ENCODE measurements at regions not wholly inside any gene's neighbourhood (a gene's known extent, or its start where the extent isn't known, plus 50 kb on each side); places are given as distances from the start of the nearest gene placed in this dataset.
"Not testable (repeated sequence)": the region's sequence is repeated elsewhere in the genome, so short reads cannot be mapped to it uniquely, and the experiment has no call there.

DNA sequence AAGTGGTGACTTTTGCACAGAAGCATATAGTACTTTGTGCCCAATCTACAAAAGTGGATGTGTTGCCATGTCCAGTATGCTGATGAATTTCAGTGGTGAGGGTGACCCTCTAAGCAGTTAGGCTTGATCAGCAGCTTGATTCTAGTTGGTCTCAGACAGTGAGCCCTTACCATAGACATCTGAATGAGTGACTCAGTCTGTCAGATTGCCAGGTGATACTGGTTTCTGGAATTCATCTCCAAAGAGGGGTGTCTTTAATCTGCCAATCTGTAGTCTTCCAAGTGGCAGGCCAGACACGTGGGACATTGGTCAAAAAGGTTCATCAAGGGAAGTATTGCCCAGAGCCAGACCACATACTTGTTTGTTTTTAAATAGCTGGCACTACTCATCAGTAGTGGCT lies 187.4 kb upstream of the SLC16A7 start:
- Histone ChIP-seq H3K36me3 (ENCODE audit: control insufficient read depth, insufficient read depth, low read length) (no peaks in the 10 kb centered on the region), H3K9me3 (ENCODE audit: control insufficient read depth, insufficient read depth, low read depth, low read length) (no peaks in the 10 kb centered on the region), H3K9ac (ENCODE audit: low read length) (no peak overlapping the region), H3K27me3 (ENCODE audit: control insufficient read depth, insufficient read depth, low read length) (no peaks in the 10 kb centered on the region), H3K27ac (ENCODE audit: low read depth, low read length) (no peak overlapping the region), H3K4me3 (ENCODE audit: low read depth, low read length) (no peak overlapping the region), H3K4me1 (ENCODE audit: control insufficient read depth, insufficient read depth, low read length) (peaks cover 4% of the 10 kb centered on the region; the same call in 1 of the 2 replicates)

DNA sequence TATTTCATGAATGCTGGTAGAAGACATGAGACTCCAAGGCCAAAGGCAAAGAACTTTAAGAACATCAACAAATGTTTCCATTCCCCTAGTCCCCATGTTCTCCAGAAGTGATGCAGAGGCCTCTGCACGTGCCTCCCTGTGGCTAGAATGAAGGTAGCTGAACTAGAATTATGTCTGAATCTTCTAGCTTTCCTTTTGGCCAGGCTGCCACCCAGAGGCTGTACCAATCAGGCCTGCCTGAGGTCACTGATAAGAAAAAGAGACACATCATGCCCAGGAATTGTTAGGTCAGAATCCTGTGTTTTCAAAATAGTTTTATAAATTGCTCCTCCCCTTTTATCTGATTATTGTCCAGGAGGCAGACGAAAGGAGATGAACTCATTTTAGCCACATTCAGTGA lies 188.0 kb upstream of the SLC16A7 start:
- H3K4me3 ChIP-seq (ENCODE audit: low read depth, low read length) = no peak overlapping the region
- H3K9me3 ChIP-seq (ENCODE audit: control insufficient read depth, insufficient read depth, low read depth, low read length) = no peaks in the 10 kb centered on the region
- H3K27ac ChIP-seq (ENCODE audit: low read depth, low read length) = no peak overlapping the region
- H3K27me3 ChIP-seq (ENCODE audit: control insufficient read depth, insufficient read depth, low read length) = no peaks in the 10 kb centered on the region
- peaks cover 4% of the 10 kb centered on the region; the same call in 1 of the 2 replicates for H3K4me1 ChIP-seq (ENCODE audit: control insufficient read depth, insufficient read depth, low read length)
- H3K9ac ChIP-seq (ENCODE audit: low read length) = no peak overlapping the region
- no peaks in the 10 kb centered on the region for H3K36me3 ChIP-seq (ENCODE audit: control insufficient read depth, insufficient read depth, low read length)

DNA sequence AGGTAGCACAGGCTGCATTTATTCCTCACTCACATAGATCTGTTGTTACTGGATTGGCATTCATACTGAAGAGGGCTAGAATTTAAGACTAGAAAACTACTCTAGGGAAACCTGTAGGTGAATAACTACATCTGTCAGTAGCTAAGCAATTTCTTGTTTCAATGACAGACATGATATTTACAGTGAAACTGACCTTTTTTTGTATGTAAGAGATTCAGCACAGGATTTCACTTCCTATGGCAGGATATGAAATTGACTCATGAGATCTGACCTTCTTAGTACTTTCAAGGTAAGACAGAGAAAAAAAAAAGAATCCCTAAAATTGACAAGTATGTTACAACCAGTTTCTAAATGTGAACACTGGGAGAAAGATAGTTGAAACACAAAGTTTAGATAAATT lies 189.8 kb upstream of the SLC16A7 start:
- Histone ChIP-seq H3K4me3 (ENCODE audit: low read depth, low read length) (no peak overlapping the region), H3K27ac (ENCODE audit: low read depth, low read length) (no peak overlapping the region), H3K4me1 (ENCODE audit: control insufficient read depth, insufficient read depth, low read length) (peaks cover 4% of the 10 kb centered on the region; the same call in 1 of the 2 replicates), H3K9ac (ENCODE audit: low read length) (no peak overlapping the region), H3K9me3 (ENCODE audit: control insufficient read depth, insufficient read depth, low read depth, low read length) (no peaks in the 10 kb centered on the region), H3K27me3 (ENCODE audit: control insufficient read depth, insufficient read depth, low read length) (no peaks in the 10 kb centered on the region), H3K36me3 (ENCODE audit: control insufficient read depth, insufficient read depth, low read length) (no peaks in the 10 kb centered on the region)

DNA sequence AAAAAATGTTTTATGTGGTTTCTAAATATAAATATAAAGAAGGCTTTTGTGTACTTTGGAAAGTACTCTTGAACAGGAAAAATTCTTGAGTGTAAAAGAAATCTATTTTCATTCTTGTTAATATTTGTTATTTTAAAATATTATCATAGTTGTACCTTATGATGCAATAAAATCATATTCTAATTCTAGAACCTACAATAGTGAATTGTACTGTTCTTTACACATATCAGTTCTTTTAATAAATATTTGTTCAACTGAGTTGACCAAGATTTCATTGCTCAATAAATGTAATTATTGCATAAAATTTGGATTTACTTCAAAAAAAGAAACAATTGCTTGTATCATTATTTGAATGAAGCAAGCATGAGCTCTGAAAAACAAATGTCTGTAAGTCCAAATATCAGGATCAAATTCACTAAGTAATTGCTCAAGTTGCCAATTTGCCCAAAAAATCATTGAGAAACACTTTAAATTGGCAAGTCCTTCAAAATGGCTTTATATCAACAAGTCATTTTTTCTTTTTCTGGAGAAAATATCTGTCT lies 191.6 kb upstream of the SLC16A7 start:
- peaks cover 4% of the 10 kb centered on the region; the same call in 1 of the 2 replicates for H3K4me1 ChIP-seq (ENCODE audit: control insufficient read depth, insufficient read depth, low read length)
- H3K27me3 ChIP-seq (ENCODE audit: control insufficient read depth, insufficient read depth, low read length) = no peaks in the 10 kb centered on the region
- H3K4me3 ChIP-seq (ENCODE audit: low read depth, low read length) = no peak overlapping the region
- no peak overlapping the region for H3K9ac ChIP-seq (ENCODE audit: low read length)
- H3K9me3 ChIP-seq (ENCODE audit: control insufficient read depth, insufficient read depth, low read depth, low read length) = peaks cover 4% of the 10 kb centered on the region; the same call in 1 of the 2 replicates
- no peaks in the 10 kb centered on the region for H3K36me3 ChIP-seq (ENCODE audit: control insufficient read depth, insufficient read depth, low read length)
- no peak overlapping the region for H3K27ac ChIP-seq (ENCODE audit: low read depth, low read length)

DNA sequence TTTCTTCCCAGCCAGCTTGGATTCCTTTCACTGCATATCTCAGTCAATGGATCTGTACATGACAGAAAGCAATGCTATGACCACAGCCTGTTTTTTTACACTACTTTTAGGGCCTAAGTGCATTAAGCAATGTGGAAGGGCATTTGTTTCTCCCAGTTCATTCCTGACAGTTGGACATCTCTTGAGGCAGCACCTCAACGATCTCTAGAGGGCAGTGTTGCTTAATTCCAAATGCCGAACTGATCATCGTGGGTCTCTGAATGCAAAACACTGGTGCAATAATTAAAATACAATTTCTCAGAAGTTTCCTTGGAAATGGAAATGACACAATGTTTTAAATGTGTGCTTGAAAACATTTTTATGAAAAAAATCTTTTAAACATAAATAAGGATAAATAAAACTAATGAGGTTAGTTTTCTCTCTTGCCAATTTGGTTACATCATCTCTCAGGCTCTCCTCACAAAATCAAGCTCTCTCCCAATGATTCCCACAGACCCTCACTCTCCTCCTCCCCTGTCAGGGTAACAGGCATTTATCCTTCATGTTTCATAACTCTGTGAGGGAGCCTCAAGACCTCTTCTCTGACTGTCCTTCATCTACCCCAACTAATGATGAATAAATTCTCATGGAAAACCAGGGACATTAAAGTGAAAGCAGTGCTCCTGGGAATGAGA lies 192.4 kb upstream of the SLC16A7 start:
- no peak overlapping the region for H3K4me3 ChIP-seq (ENCODE audit: low read depth, low read length)
- 0 out of 2 replicates have a peak overlapping the region, but pooled peaks have one; percentile 28 for H3K27ac ChIP-seq (ENCODE audit: low read depth, low read length)
- H3K9ac ChIP-seq (ENCODE audit: low read length) = no peak overlapping the region

DNA sequence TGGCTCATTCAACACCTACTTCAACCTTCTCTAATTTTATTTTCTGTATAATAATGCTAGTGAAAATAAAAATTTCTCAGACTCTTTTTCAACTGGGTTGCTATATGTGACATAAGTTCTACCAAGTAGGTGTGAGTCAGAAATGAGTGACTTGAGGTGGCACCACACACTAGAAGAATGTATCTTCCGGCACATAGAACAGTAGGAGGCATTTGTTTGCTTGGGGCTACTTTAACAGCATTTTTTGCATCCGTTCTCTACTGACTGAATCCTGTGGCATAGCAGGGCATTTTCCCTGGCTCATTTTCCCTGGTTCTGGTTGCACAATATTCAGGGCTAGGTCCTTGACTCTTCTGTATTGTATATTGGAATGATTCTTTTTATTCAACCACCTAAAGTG lies 194.0 kb upstream of the SLC16A7 start:
- H3K9ac ChIP-seq (ENCODE audit: low read length) = no peak overlapping the region
- H3K27me3 ChIP-seq (ENCODE audit: control insufficient read depth, insufficient read depth, low read length) = no peaks in the 10 kb centered on the region
- H3K9me3 ChIP-seq (ENCODE audit: control insufficient read depth, insufficient read depth, low read depth, low read length) = peaks cover 4% of the 10 kb centered on the region; the same call in 1 of the 2 replicates
- no peak overlapping the region for H3K4me3 ChIP-seq (ENCODE audit: low read depth, low read length)
- no peaks in the 10 kb centered on the region for H3K36me3 ChIP-seq (ENCODE audit: control insufficient read depth, insufficient read depth, low read length)
- H3K27ac ChIP-seq (ENCODE audit: low read depth, low read length) = no peak overlapping the region
- peaks cover 4% of the 10 kb centered on the region; the same call in 1 of the 2 replicates for H3K4me1 ChIP-seq (ENCODE audit: control insufficient read depth, insufficient read depth, low read length)

More for the DNA sequence above, 192.4 kb upstream of the SLC16A7 start:
- no peaks in the 10 kb centered on the region for H3K36me3 ChIP-seq (ENCODE audit: control insufficient read depth, insufficient read depth, low read length)
- no peaks in the 10 kb centered on the region for H3K27me3 ChIP-seq (ENCODE audit: control insufficient read depth, insufficient read depth, low read length)
- H3K9me3 ChIP-seq (ENCODE audit: control insufficient read depth, insufficient read depth, low read depth, low read length) = peaks cover 4% of the 10 kb centered on the region; the same call in 1 of the 2 replicates
- peaks cover 4% of the 10 kb centered on the region; the same call in 1 of the 2 replicates for H3K4me1 ChIP-seq (ENCODE audit: control insufficient read depth, insufficient read depth, low read length)

DNA sequence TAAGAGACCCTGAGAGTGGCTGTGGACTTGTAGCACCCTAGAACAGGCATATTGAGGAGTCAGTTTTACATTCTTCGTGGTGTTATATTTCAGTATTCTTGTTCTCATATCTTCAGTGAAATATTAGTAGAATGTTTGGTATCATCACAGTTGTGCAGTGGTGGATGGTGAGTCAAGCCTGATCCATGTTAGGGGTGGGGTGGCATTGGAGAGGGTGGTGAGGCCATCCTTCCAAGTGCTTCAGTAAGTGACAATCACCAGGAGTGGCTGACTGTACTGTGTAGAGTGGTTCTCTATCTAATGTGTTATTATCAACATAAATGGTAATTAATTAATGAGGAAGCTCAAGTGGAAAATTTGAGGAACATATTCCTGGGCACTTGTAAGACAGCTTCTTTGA lies 197.7 kb upstream of the SLC16A7 start:
- Histone ChIP-seq H3K4me3 (ENCODE audit: low read depth, low read length) (no peak overlapping the region), H3K27me3 (ENCODE audit: control insufficient read depth, insufficient read depth, low read length) (no peaks in the 10 kb centered on the region), H3K9ac (ENCODE audit: low read length) (no peak overlapping the region), H3K4me1 (ENCODE audit: control insufficient read depth, insufficient read depth, low read length) (no peaks in the 10 kb centered on the region), H3K36me3 (ENCODE audit: control insufficient read depth, insufficient read depth, low read length) (no peaks in the 10 kb centered on the region), H3K9me3 (ENCODE audit: control insufficient read depth, insufficient read depth, low read depth, low read length) (peaks cover 4% of the 10 kb centered on the region; the same call in 1 of the 2 replicates), H3K27ac (ENCODE audit: low read depth, low read length) (no peak overlapping the region)

DNA sequence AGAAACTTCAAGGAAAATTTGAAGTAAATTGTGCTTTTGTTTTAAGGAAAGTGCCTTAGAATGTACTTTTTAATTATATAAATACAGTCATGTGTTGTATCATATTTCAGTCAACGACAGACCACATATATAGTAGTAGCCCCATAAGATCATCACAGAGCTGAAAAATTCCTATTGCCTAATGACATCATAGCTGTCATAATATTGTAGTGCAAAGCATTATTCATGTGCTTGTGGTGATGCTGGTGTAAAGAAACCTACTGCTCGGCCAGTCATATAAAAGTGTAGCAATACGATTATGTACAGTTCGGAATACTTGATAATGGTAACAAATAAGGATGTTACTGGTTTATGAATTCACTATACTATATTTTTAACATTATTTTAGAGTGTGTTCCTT lies 198.9 kb upstream of the SLC16A7 start:
- no peak overlapping the region for H3K9ac ChIP-seq (ENCODE audit: low read length)
- H3K27me3 ChIP-seq (ENCODE audit: control insufficient read depth, insufficient read depth, low read length) = no peaks in the 10 kb centered on the region
- H3K4me3 ChIP-seq (ENCODE audit: low read depth, low read length) = no peak overlapping the region
- no peak overlapping the region for H3K27ac ChIP-seq (ENCODE audit: low read depth, low read length)
- no peaks in the 10 kb centered on the region for H3K4me1 ChIP-seq (ENCODE audit: control insufficient read depth, insufficient read depth, low read length)
- peaks cover 4% of the 10 kb centered on the region; the same call in 1 of the 2 replicates for H3K9me3 ChIP-seq (ENCODE audit: control insufficient read depth, insufficient read depth, low read depth, low read length)
- no peaks in the 10 kb centered on the region for H3K36me3 ChIP-seq (ENCODE audit: control insufficient read depth, insufficient read depth, low read length)

DNA sequence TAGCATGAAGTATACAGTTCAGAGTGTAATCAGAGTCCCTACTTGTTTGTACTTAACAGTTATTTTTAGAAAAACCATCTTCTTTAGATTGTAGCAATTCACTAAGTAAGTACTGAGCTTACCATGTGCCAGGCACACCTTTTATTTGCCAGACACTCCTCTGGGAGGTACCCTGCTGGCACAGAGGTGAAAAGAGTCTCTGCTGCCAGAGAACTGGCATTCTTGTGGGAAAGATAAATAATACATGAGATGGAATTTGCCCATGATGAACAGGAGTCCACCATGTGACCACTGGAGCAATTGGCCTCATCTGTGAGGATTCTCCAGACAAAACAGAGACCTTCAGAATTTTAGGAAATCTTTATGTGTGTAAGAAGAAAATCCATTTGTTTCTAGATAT lies 199.3 kb upstream of the SLC16A7 start:
- Histone ChIP-seq H3K9me3 (ENCODE audit: control insufficient read depth, insufficient read depth, low read depth, low read length) (peaks cover 4% of the 10 kb centered on the region; the same call in 1 of the 2 replicates), H3K4me1 (ENCODE audit: control insufficient read depth, insufficient read depth, low read length) (no peaks in the 10 kb centered on the region), H3K9ac (ENCODE audit: low read length) (no peak overlapping the region), H3K27me3 (ENCODE audit: control insufficient read depth, insufficient read depth, low read length) (no peaks in the 10 kb centered on the region), H3K4me3 (ENCODE audit: low read depth, low read length) (no peak overlapping the region), H3K27ac (ENCODE audit: low read depth, low read length) (no peak overlapping the region), H3K36me3 (ENCODE audit: control insufficient read depth, insufficient read depth, low read length) (no peaks in the 10 kb centered on the region)

DNA sequence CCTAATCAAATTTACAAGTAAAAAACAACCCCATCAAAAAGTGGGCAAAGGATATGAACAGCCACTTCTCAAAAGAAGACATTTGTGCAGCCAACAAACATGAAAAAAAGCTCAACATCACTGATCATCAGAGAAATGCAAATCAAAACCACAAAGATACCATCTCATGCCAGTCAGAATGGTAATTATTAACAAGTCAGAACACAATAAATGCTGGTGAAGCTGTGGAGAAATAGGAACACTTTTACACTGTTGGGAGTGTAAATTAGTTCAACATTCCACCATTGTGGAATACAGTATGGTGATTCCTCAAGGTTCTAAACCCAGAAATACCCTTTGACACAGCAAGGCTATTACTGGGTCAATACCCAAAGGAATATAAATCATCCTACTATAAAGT lies 200.5 kb upstream of the SLC16A7 start:
- not testable (repeated sequence) for H3K9me3 ChIP-seq (ENCODE audit: control insufficient read depth, insufficient read depth, low read depth, low read length); H3K9ac ChIP-seq (ENCODE audit: low read length); H3K4me1 ChIP-seq (ENCODE audit: control insufficient read depth, insufficient read depth, low read length); H3K27ac ChIP-seq (ENCODE audit: low read depth, low read length); H3K4me3 ChIP-seq (ENCODE audit: low read depth, low read length); H3K27me3 ChIP-seq (ENCODE audit: control insufficient read depth, insufficient read depth, low read length); H3K36me3 ChIP-seq (ENCODE audit: control insufficient read depth, insufficient read depth, low read length)

DNA sequence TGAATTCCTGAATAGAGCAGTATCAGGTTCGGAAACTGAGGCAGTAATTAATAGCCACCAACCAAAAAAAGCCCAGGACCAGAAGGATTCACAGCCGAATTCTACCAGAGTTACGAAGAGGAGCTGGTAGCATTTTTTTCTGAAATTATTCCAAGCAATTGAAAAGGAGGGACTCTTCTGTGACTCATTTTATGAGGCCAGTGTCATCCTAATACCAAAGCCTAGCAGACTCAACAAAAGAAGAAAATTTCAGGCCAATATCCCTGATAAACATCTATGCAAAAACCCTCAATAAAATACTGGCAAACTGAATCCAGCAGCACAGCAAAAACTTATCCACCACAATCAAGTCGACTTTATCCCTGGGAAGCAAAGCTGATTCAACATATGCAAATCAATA lies 202.3 kb upstream of the SLC16A7 start:
- no peaks in the 10 kb centered on the region for H3K4me1 ChIP-seq (ENCODE audit: control insufficient read depth, insufficient read depth, low read length)
- no peak overlapping the region for H3K9ac ChIP-seq (ENCODE audit: low read length)
- H3K36me3 ChIP-seq (ENCODE audit: control insufficient read depth, insufficient read depth, low read length) = no peaks in the 10 kb centered on the region
- 0 out of 2 replicates have a peak, but pooled peaks cover 7% of the 10 kb centered on the region for H3K9me3 ChIP-seq (ENCODE audit: control insufficient read depth, insufficient read depth, low read depth, low read length)
- no peak overlapping the region for H3K27ac ChIP-seq (ENCODE audit: low read depth, low read length)
- no peak overlapping the region for H3K4me3 ChIP-seq (ENCODE audit: low read depth, low read length)
- H3K27me3 ChIP-seq (ENCODE audit: control insufficient read depth, insufficient read depth, low read length) = no peaks in the 10 kb centered on the region
